Lower leg skin (tissue), 4 donors: ENCODE measurements at regions not wholly inside any gene's neighbourhood (a gene's known extent, or its start where the extent isn't known, plus 50 kb on each side); places are given as distances from the start of the nearest gene placed in this dataset.

Experiments
- DNase-seq, 2 donors: peaks; one replicate each; pipeline ENCODE4 v3.0.0-alpha.2; 2019; ENCODE audit warnings: low spot score in 2 of 2
- H3K4me3 ChIP-seq: fragments of 200-600 bp; sonication (generic); 2 replicates; pipeline ENCODE4 v1.5.1; 2017; ENCODE audit warnings: mild to moderate bottlenecking, low read depth; ENCODE audit not compliant: poor library complexity, severe bottlenecking
- CTCF ChIP-seq, 3 donors: fragments of 450-650 bp; IDR thresholded peaks; one replicate each; pipeline ENCODE4 v1.5.1; 2016; ENCODE audit warnings: antibody characterized with exemption in 3 of 3, mild to moderate bottlenecking in 3 of 3, moderate library complexity in 2 of 3
- POLR2A ChIP-seq, 2 donors: fragments of 450-650 bp; IDR thresholded peaks; one replicate each; pipeline ENCODE4 v1.6.1; 2016 to 2017; ENCODE audit warnings: antibody characterized with exemption in 2 of 2, mild to moderate bottlenecking in 1 of 2, moderate library complexity in 1 of 2
- WGBS, 2 donors: methylation state at CpG; one replicate each; pipeline ENCODE4 v1.1.5; 2018; 5-methylcytosine and 5-hydroxymethylcytosine counted together
- intact Hi-C: fragments of 100-400 bp; cut with DNase I; formaldehyde crosslinking; loops from one replicate; pipeline ENCODE4 v1.15.0; 2023; ENCODE audit warnings: low total_unique reads

DNA sequence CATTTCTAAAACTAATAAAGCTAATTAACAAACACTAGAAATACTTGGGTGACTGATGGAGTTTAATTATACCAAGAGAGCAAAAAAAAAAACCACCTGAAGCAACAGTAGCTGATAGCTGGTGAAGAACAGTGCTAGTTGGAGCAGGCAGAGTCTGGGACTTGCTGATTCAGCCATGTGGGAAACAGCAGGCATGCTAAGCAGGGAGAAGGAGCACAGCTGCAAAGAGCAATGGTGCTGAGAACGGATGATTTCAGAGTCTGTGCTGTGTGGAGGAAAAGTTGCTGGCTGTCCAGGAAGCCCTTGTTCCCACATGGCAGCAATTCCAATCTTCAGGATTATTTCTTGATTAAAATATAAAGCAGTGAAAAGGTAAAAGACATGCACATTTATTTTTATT lies 68.8 kb downstream of the NPY1R start:
- TF ChIP-seq POLR2A (IDR thresholded peaks at IDR 0.05): no peak
- TF ChIP-seq CTCF (IDR thresholded peaks at IDR 0.05): no peak
- 5 to 24% methylated on average over 1 of the region's 1 CpG for WGBS, 2 donors
- no peak for DNase-seq
- no peak overlapping the region for H3K4me3 ChIP-seq
- intact Hi-C loops: loop anchor here (2.0 kb wide), 1 partner anchor 69 kb away; the partner anchor contains the start of gene NPY1R

DNA sequence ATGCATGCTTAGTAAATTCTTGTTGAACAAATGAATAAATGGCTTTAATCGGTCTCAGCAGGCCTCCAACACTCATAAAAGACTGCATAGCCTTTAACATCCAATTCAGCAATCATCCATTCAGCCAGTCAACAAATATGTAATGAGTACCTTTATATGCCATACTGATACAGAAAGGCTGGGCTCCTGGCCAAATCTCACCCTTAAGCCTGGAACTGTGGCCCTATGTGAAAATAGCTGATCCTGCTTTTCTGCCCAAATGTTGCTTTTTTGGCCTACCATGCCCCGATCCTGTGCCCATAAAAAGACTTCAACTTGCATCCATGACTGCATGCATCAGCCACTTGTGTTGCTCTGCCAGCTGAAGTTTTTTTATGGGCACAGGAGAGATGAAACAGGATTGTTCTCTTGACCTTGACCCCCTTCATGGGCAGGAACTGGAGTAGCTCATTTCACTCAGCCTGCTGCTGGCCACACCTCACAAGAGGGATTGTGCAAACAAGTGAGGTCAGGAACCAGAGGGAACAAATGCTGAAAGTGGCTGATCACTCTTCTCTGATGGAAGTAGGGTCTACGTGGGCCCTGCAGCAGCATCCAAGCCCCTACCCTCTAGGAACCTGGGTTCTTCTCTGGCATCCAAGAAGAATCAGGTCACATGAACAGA lies 75.6 kb downstream of the NPY1R start:
- TF ChIP-seq POLR2A (IDR thresholded peaks at IDR 0.05) (no peak), CTCF (IDR thresholded peaks at IDR 0.05) (no peak)
- no peak for DNase-seq
- H3K4me3 ChIP-seq: no peak overlapping the region
- 78 to 80% methylated on average over 3 of the region's 3 CpGs for WGBS, 2 donors
- intact Hi-C loops: no loop called here

DNA sequence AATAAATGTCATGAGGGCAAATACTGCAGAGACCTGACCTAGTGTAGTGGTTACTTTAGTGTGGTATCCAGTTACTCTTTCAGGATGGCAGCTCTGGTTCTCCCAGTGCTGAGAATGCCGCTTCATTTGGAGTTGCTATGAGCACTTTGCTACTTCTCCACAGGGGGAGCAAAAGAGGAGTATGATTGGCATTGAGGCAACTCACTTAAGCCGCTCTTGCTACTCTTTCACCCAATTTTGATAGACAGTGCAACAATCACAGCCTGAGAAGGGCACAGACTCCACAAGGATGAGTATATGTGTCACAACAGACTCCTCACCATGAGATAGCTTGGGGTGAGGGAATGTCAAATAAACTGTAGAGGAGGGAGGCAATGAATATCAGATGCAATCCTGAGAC lies 81.2 kb downstream of the NPY1R start:
- no peak for TF ChIP-seq POLR2A (IDR thresholded peaks at IDR 0.05)
- no peak for TF ChIP-seq CTCF (IDR thresholded peaks at IDR 0.05)
- 74 to 78% methylated on average over 2 of the region's 2 CpGs for WGBS, 2 donors
- no peak overlapping the region for H3K4me3 ChIP-seq
- intact Hi-C loops: no loop called here
- DNase-seq: no peak

- WGBS, 2 donors: 52 to 62% methylated on average over 2 of the region's 2 CpGs
- H3K4me3 ChIP-seq: no peak overlapping the region
- intact Hi-C loops: no loop called here
- TF ChIP-seq POLR2A (IDR thresholded peaks at IDR 0.05) (no peak), CTCF (IDR thresholded peaks at IDR 0.05) (no peak)
- no peak for DNase-seq
Measured at GRCh38 chr4:163249042-163249441, 82.4 kb upstream of the NAF1 start.

DNA sequence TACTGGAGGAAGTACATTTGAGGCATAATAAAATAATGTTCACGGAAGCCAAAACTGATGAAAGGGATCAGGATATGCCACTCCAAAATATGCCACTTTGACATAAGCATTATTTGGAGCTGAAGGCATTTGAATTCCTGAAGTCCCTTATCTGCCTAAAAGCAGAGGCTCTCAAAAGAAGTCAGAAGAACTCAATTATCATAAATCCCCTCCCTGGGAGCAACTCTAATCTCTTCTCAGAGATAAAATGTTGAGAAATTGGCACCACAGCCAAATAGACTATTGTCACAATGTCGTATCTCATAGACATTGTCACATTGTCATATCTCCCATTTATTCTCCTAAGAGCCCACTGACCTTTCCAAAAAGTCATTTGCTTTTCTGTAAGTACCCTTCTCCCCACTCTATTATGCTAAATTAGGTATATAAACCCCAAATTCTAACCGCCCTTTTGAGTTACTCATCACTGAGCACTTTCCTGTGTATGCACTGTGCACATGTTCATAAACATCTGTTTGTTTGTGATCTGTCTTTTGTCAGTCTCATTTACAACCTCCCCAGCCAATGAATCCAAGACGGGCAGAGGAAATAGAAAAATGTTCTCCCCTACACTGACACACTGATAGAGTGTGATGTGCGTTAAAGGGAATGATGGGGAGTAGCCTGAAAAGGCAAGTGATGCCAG lies 78.5 kb upstream of the NAF1 start:
- intact Hi-C loops: no loop called here
- TF ChIP-seq POLR2A (IDR thresholded peaks at IDR 0.05) (no peak), CTCF (IDR thresholded peaks at IDR 0.05) (no peak)
- WGBS, 2 donors: 37 to 40% methylated on average over 5 of the region's 5 CpGs

More for the DNA sequence above, 78.5 kb upstream of the NAF1 start:
- no peak for DNase-seq
- H3K4me3 ChIP-seq: no peak overlapping the region
